Osteoblast (primary cell): ENCODE measurements at regions not wholly inside any gene's neighbourhood (a gene's known extent, or its start where the extent isn't known, plus 50 kb on each side); places are given as distances from the start of the nearest gene placed in this dataset.

Experiments
- DNase-seq: peaks from one replicate; pipeline ENCODE4 v3.0.0; 2011; ENCODE audit warnings: low spot score, mixed read lengths; ENCODE audit not compliant: insufficient read length; ENCODE audit errors: missing footprints
- H2AFZ ChIP-seq: 2 replicates; pipeline ENCODE4 v1.6.0; 2011; ENCODE audit warnings: mild to moderate bottlenecking, low read length
- H3K27ac ChIP-seq: 2 replicates; pipeline ENCODE4 v1.5.1; 2011; ENCODE audit warnings: mild to moderate bottlenecking, low read depth, low read length, moderate library complexity
- H3K27me3 ChIP-seq: 2 replicates; pipeline ENCODE4 v1.6.0; 2012; ENCODE audit warnings: mild to moderate bottlenecking, control low read depth, inconsistent platforms, low read length, moderate library complexity; ENCODE audit not compliant: insufficient read depth
- H3K36me3 ChIP-seq: 2 replicates; pipeline ENCODE4 v1.5.1; 2011; ENCODE audit warnings: mild to moderate bottlenecking, low read length, control low read depth, moderate library complexity; ENCODE audit not compliant: insufficient read depth
- H3K4me1 ChIP-seq: 2 replicates; pipeline ENCODE4 v1.5.1; 2011; ENCODE audit warnings: mild to moderate bottlenecking, low read length, control low read depth, moderate library complexity; ENCODE audit not compliant: insufficient read depth
- H3K4me2 ChIP-seq: 2 replicates; pipeline ENCODE4 v1.6.0; 2011; ENCODE audit warnings: mild to moderate bottlenecking, low read length; ENCODE audit not compliant: insufficient read depth
- H3K4me3 ChIP-seq: fragments of 200-600 bp; sonication (generic); 3 replicates; pipeline ENCODE4 v1.5.1; 2012; ENCODE audit warnings: mild to moderate bottlenecking, low read length, inconsistent platforms; ENCODE audit not compliant: insufficient read depth
- H3K79me2 ChIP-seq: 2 replicates; pipeline ENCODE4 v1.6.0; 2012; ENCODE audit warnings: mild to moderate bottlenecking, low read length, control low read depth, inconsistent platforms; ENCODE audit not compliant: insufficient read depth
- H3K9me3 ChIP-seq: 2 replicates; pipeline ENCODE4 v1.5.1; 2011; ENCODE audit warnings: low read depth, low read length, control low read depth
- H4K20me1 ChIP-seq: 2 replicates; pipeline ENCODE4 v1.6.0; 2012; ENCODE audit warnings: mild to moderate bottlenecking, low read length, control low read depth; ENCODE audit not compliant: insufficient read depth
- CTCF ChIP-seq: IDR thresholded peaks from 2 replicates; pipeline ENCODE4 v1.5.1; 2011; ENCODE audit warnings: mild to moderate bottlenecking, low read depth, low read length, moderate library complexity; ENCODE audit errors: extremely low read depth

- H3K36me3 ChIP-seq: no peaks in the 10 kb centered on the region
- H3K4me3 ChIP-seq: no peak overlapping the region
- TF ChIP-seq CTCF: no peak
- H3K27me3 ChIP-seq: no peaks in the 10 kb centered on the region
- no peak for DNase-seq
- no peak overlapping the region for H2AFZ ChIP-seq
- H4K20me1 ChIP-seq: no peaks in the 10 kb centered on the region
- no peak overlapping the region for H3K4me2 ChIP-seq
- H3K9me3 ChIP-seq: no peaks in the 10 kb centered on the region
- no peaks in the 10 kb centered on the region for H3K79me2 ChIP-seq
- peaks cover 25% of the 10 kb centered on the region for H3K4me1 ChIP-seq
- no peak overlapping the region for H3K27ac ChIP-seq
Measured at GRCh38 chr6:168155821-168156741, 77.1 kb upstream of the FRMD1 start.

- Histone ChIP-seq H3K4me1 (peaks cover 25% of the 10 kb centered on the region), H2AFZ (no peak overlapping the region), H4K20me1 (no peaks in the 10 kb centered on the region), H3K79me2 (no peaks in the 10 kb centered on the region), H3K36me3 (no peaks in the 10 kb centered on the region), H3K4me3 (no peak overlapping the region), H3K27me3 (no peaks in the 10 kb centered on the region), H3K27ac (no peak overlapping the region), H3K4me2 (no peak overlapping the region), H3K9me3 (no peaks in the 10 kb centered on the region)
- DNase-seq: no peak
- TF ChIP-seq CTCF: no peak
Measured at GRCh38 chr6:168155193-168155592, 76.2 kb upstream of the FRMD1 start.

GRCh38 chr6:168154263-168154917 lies 75.4 kb upstream of the FRMD1 start:
- no peak for DNase-seq
- no peaks in the 10 kb centered on the region for H3K27me3 ChIP-seq
- H3K4me3 ChIP-seq: no peak overlapping the region
- H3K79me2 ChIP-seq: no peaks in the 10 kb centered on the region
- no peak overlapping the region for H3K4me2 ChIP-seq
- no peaks in the 10 kb centered on the region for H3K9me3 ChIP-seq
- no peaks in the 10 kb centered on the region for H4K20me1 ChIP-seq
- H3K27ac ChIP-seq: no peak overlapping the region
- H3K4me1 ChIP-seq: peaks cover 25% of the 10 kb centered on the region
- no peak for TF ChIP-seq CTCF
- H2AFZ ChIP-seq: no peak overlapping the region
- H3K36me3 ChIP-seq: no peaks in the 10 kb centered on the region

- Histone ChIP-seq H3K27ac (no peak overlapping the region), H3K4me2 (no peak overlapping the region), H3K4me1 (peaks cover 25% of the 10 kb centered on the region), H3K9me3 (no peaks in the 10 kb centered on the region), H2AFZ (no peak overlapping the region), H3K79me2 (no peaks in the 10 kb centered on the region), H3K27me3 (no peaks in the 10 kb centered on the region), H4K20me1 (no peaks in the 10 kb centered on the region), H3K36me3 (no peaks in the 10 kb centered on the region), H3K4me3 (no peak overlapping the region)
- no peak for DNase-seq
- no peak for TF ChIP-seq CTCF
Measured at GRCh38 chr6:168153553-168153952, 74.5 kb upstream of the FRMD1 start.
